GM12875 (cell line): ENCODE measurements at regions not wholly inside any gene's neighbourhood (a gene's known extent, or its start where the extent isn't known, plus 50 kb on each side); places are given as distances from the start of the nearest gene placed in this dataset.

ENCODE experiments used
- H3K4me3 ChIP-seq: one replicate; pipeline ENCODE4 v1.5.1; 2011; ENCODE audit warnings: low read depth, low read length, control low read depth
- TF ChIP-seq, protein P1 (sequence below): IDR thresholded peaks from 2 replicates; pipeline ENCODE4 v1.5.1; 2011; ENCODE audit warnings: low read depth, mild to moderate bottlenecking, control low read depth, inconsistent platforms, low read length, moderate library complexity, borderline replicate concordance; ENCODE audit not compliant: insufficient read depth

- no peak overlapping the region for H3K4me3 ChIP-seq
- TF ChIP-seq, protein P1, sequence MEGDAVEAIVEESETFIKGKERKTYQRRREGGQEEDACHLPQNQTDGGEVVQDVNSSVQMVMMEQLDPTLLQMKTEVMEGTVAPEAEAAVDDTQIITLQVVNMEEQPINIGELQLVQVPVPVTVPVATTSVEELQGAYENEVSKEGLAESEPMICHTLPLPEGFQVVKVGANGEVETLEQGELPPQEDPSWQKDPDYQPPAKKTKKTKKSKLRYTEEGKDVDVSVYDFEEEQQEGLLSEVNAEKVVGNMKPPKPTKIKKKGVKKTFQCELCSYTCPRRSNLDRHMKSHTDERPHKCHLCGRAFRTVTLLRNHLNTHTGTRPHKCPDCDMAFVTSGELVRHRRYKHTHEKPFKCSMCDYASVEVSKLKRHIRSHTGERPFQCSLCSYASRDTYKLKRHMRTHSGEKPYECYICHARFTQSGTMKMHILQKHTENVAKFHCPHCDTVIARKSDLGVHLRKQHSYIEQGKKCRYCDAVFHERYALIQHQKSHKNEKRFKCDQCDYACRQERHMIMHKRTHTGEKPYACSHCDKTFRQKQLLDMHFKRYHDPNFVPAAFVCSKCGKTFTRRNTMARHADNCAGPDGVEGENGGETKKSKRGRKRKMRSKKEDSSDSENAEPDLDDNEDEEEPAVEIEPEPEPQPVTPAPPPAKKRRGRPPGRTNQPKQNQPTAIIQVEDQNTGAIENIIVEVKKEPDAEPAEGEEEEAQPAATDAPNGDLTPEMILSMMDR, result no peak
Measured at GRCh38 chr5:120035181-120035580, 405.8 kb downstream of the FAM170A start.

DNA sequence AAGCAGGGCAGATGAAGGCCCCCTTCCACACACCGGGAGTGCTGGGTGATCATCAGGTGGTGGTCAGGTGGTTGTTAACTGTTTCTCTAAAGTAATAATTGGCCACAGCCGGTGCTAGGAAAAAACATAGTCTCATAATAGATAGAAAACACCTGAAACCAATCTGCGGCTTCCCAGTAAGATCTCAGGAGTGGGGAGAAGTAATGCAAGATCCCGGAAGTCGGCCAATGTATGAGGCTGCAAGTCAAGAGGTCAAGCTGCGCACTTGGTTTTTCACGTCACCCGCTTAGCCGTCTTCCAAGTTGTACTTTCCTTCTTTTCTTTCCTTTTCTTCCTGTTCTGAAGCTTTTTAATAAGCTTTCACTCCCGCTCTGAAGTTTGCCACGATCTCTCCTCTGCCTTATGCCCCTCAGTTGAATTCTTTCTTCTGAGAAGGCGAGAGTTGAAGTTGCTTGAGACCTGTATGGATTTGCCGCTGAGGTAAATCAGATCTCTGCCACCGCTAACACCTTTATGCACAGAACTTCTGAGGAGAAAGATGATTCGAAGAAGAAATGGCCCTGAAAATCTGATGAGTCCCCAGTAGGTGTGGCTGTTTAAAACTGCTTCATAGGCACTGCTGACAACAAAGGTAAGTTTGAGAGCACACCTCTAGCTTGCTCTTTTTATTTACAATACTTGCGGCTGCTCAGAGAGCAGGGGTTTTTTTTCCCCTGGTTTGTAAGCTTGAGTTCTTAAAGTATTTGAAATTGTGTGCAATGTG lies 406.6 kb downstream of the FAM170A start:
- TF ChIP-seq, protein P1, result no peak

DNA sequence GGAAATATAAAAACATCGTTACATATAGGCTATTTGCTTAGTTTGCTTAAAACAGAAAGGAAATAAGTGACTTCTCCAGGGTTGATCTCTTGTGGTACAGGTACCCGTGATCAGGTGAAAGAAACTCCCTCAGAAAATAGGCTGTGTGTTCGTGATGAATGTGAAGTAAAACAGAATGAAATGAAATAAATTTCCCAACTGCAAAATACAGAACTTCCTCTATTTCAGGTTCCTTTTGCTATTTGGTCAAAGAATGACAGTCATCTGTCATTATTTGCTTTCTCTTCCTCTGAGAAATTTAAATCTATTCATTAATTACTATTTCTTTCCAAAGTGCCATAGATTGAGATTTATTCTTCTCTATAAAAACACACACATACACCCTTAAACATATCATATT lies 408.1 kb downstream of the FAM170A start:
- TF ChIP-seq, protein P1, result no peak
- H3K4me3 ChIP-seq, result no peak overlapping the region

More for the DNA sequence above, 406.6 kb downstream of the FAM170A start:
- H3K4me3 ChIP-seq, result no peak overlapping the region

DNA sequence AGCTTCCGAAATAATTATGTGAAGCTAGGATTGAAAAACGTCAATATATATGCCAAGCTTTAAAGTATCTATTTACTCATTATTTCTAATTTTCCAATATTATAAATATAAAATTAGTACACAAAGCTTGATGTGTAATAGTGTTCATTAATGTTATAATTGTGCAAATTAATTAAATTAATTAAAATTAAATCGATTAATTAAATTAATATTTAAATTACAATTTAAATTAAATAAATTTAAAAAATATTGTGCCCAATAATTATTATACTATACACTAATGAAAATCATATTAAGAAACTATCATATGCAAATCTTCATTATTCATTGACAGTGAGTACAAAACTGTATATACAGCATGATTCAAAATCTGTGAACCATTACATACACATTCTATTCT lies 409.8 kb downstream of the FAM170A start:
- TF ChIP-seq, protein P1, result no peak
- no peak overlapping the region for H3K4me3 ChIP-seq

- TF ChIP-seq, protein P1, result no peak
Measured at GRCh38 chr5:120043431-120043830, 414.1 kb downstream of the FAM170A start.

GRCh38 chr5:120052916-120053828 lies 410.9 kb upstream of the PRR16 start:
- H3K4me3 ChIP-seq, result no peak overlapping the region

More at GRCh38 chr5:120043431-120043830, 414.1 kb downstream of the FAM170A start:
- no peak overlapping the region for H3K4me3 ChIP-seq

More at GRCh38 chr5:120052916-120053828, 410.9 kb upstream of the PRR16 start:
- TF ChIP-seq, protein P1, result no peak
